CD4-positive, alpha-beta T cell (primary cell): ENCODE measurements at regions not wholly inside any gene's neighbourhood (a gene's known extent, or its start where the extent isn't known, plus 50 kb on each side); places are given as distances from the start of the nearest gene placed in this dataset.

Experiments
- ATAC-seq: fragments of 200-7000 bp; cut with Tn5 transposase; one replicate; pipeline ENCODE4 v1.10.0; 2022; ENCODE audit warnings: mild to moderate bottlenecking; ENCODE audit not compliant: poor library complexity
- CTCF ChIA-PET: fragments of 350-600 bp; sonication (Branson Sonifier 250); formaldehyde crosslinking; loops from one replicate; lab custom pipeline; 2021; ENCODE audit warnings: antibody characterized with exemption, inconsistent platforms; lab: Charles Lee
- POLR2A ChIA-PET: fragments of 350-600 bp; sonication (Branson Sonifier 250); formaldehyde crosslinking; loops from one replicate; lab custom pipeline; 2021; ENCODE audit warnings: antibody characterized with exemption, inconsistent platforms; lab: Charles Lee
- DNase-seq, 14 experiments: peaks; one replicate each; pipeline ENCODE4 v3.0.0-alpha.2; 2013 to 2020; ENCODE audit warnings: mixed read lengths in 2 of 14
- H3K27ac ChIP-seq, 2 donors: one replicate each; pipeline versions ENCODE4 v1.5.1 to v1.7.0; 2013; ENCODE audit warnings: low read length in 2 of 2, low read depth in 1 of 2, mild to moderate bottlenecking in 1 of 2
- H3K27me3 ChIP-seq, 2 experiments: 1 replicate in 1 of 2; 2 replicates in 1 of 2; pipeline versions ENCODE4 v1.6.1 to v1.7.0; 2013; ENCODE audit warnings: low read length in 2 of 2, control low read depth in 1 of 2, mild to moderate bottlenecking in 1 of 2, moderate library complexity in 1 of 2; ENCODE audit not compliant: insufficient read depth in 2 of 2, control insufficient read depth in 1 of 2
- H3K36me3 ChIP-seq: one replicate; pipeline ENCODE4 v1.6.1; 2013; ENCODE audit warnings: low read length, control low read depth; ENCODE audit not compliant: insufficient read depth
- H3K4me1 ChIP-seq: one replicate; pipeline ENCODE4 v1.6.1; 2013; ENCODE audit warnings: low read length, control low read depth; ENCODE audit not compliant: insufficient read depth
- H3K4me3 ChIP-seq: one replicate; pipeline ENCODE4 v1.5.1; 2013; ENCODE audit warnings: mild to moderate bottlenecking, low read length, moderate library complexity
- H3K9me3 ChIP-seq, 2 experiments: 1 replicate in 1 of 2; 2 replicates in 1 of 2; pipeline versions ENCODE4 v1.6.1 to v1.7.0; 2013; ENCODE audit warnings: low read length in 2 of 2, mild to moderate bottlenecking in 2 of 2, control low read depth in 1 of 2, moderate library complexity in 1 of 2; ENCODE audit not compliant: control insufficient read depth in 1 of 2, insufficient read depth in 1 of 2
- H3K27ac Mint-ChIP-seq: one replicate; pipeline ENCODE4 v1.8.0; 2020; ENCODE audit warnings: mixed read lengths
- H3K27me3 Mint-ChIP-seq: one replicate; pipeline ENCODE4 v1.8.0; 2021; ENCODE audit warnings: mixed read lengths
- H3K36me3 Mint-ChIP-seq: one replicate; pipeline ENCODE4 v1.8.0; 2021; ENCODE audit warnings: low read depth, mixed read lengths
- H3K4me1 Mint-ChIP-seq: one replicate; pipeline ENCODE4 v1.8.0; 2021; ENCODE audit warnings: low read depth, mixed read lengths
- H3K4me3 Mint-ChIP-seq: one replicate; pipeline ENCODE4 v1.8.0; 2020; ENCODE audit warnings: mild to moderate bottlenecking, mixed read lengths
- H3K9me3 Mint-ChIP-seq: one replicate; pipeline ENCODE4 v1.8.0; 2020; ENCODE audit warnings: mixed read lengths
- intact Hi-C, 2 experiments: fragments of 100-400 bp; cut with DNase I in 1 of 2; cut with micrococcal nuclease in 1 of 2; formaldehyde crosslinking; loops; one replicate each; pipeline versions ENCODE4 v1.15.1 to v1.9.0; 2023 to 2025; cut with DNase I, micrococcal nuclease
- TF ChIP-seq, protein P1 (sequence below): fragments of 200-600 bp; IDR thresholded peaks from one replicate; pipeline ENCODE4 v1.8.0; 2022; ENCODE audit warnings: antibody characterized with exemption, mild to moderate bottlenecking

DNA sequence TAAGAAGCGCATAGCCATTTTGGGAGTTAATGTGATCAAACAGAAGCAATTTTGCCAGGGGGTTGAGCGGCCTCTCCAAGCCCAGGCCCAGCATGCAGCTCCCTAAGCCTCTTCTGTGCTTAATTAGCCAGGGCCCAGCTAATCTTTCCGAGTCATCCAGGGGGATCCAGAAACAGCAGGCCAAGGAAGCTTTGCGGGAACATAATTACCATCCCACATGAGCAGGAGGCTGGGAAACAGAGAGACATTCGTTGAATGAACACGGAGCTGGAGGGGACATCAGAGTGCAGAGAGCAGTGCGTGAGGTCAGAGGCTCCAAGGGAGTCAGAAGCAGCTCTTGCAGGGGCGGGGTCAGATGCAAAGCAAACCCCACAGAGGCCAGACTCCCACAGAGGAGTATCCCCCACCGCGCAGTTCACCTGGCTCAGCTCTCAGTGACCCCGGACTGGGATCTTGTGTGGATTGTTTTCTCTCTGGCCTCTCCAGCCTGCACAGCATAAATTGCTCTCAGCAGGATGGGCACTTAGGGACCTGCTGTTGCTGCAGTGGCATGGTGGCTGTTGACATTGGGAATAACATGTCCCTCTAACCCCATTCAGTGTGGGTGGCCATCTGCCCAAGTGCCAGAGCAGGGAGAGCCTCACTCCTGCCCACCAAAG is 657.4 kb downstream of the AJAP1 start:
- ATAC-seq (no peak), DNase-seq (no peak)
- Histone ChIP-seq H3K4me3 (no peak overlapping the region), H3K4me1 (no peaks in the 10 kb centered on the region), H3K36me3 (no peaks in the 10 kb centered on the region), H3K27me3 (no peaks in the 10 kb centered on the region), H3K9me3 (peaks cover 0 to 5% of the 10 kb centered on the region in 2 experiments), H3K27ac (no peak overlapping the region)
- intact Hi-C loops, result no loop called here
- Mint-ChIP-seq H3K4me1 (peaks cover 3% of the 10 kb centered on the region), H3K9me3 (no peaks in the 10 kb centered on the region), H3K4me3 (no peak overlapping the region), H3K27ac (no peak overlapping the region), H3K36me3 (no peaks in the 10 kb centered on the region), H3K27me3 (no peaks in the 10 kb centered on the region)
- ChIA-PET CTCF (no interaction called here), POLR2A (no interaction called here)
- TF ChIP-seq, protein P1, sequence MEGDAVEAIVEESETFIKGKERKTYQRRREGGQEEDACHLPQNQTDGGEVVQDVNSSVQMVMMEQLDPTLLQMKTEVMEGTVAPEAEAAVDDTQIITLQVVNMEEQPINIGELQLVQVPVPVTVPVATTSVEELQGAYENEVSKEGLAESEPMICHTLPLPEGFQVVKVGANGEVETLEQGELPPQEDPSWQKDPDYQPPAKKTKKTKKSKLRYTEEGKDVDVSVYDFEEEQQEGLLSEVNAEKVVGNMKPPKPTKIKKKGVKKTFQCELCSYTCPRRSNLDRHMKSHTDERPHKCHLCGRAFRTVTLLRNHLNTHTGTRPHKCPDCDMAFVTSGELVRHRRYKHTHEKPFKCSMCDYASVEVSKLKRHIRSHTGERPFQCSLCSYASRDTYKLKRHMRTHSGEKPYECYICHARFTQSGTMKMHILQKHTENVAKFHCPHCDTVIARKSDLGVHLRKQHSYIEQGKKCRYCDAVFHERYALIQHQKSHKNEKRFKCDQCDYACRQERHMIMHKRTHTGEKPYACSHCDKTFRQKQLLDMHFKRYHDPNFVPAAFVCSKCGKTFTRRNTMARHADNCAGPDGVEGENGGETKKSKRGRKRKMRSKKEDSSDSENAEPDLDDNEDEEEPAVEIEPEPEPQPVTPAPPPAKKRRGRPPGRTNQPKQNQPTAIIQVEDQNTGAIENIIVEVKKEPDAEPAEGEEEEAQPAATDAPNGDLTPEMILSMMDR, result no peak

DNA sequence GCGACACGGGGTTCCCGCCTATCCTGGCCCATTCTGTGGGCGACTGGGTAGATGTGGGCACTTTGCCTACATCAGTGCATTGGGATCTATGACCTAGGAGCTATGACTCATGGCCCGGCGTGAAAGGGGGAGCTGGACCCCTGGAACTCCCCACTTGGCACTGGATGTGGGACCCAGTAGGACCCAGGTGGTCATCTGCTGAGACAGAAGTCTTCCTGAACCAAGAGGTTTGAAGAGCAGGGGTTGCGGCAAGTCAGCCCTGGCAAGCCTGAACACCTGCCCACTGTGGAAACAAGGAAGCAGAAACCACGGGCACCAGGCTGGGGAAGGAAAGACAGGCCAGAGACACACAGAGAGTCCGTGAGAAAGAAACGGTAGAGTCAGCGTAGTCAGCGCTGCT is 656.7 kb downstream of the AJAP1 start:
- H3K4me3 Mint-ChIP-seq, result no peak overlapping the region
- Histone ChIP-seq H3K36me3 (no peaks in the 10 kb centered on the region), H3K4me1 (no peaks in the 10 kb centered on the region), H3K4me3 (no peak overlapping the region), H3K27ac (no peak overlapping the region), H3K9me3 (peaks cover 0 to 5% of the 10 kb centered on the region in 2 experiments), H3K27me3 (no peaks in the 10 kb centered on the region)
- TF ChIP-seq, protein P1, result no peak
- DNase-seq (no peak), ATAC-seq (no peak)
- CTCF ChIA-PET, result no interaction called here
- no peak overlapping the region for H3K27ac Mint-ChIP-seq
- intact Hi-C loops, result no loop called here
- no peaks in the 10 kb centered on the region for H3K27me3 Mint-ChIP-seq
- peaks cover 4% of the 10 kb centered on the region for H3K4me1 Mint-ChIP-seq
- POLR2A ChIA-PET, result no interaction called here
- no peaks in the 10 kb centered on the region for H3K36me3 Mint-ChIP-seq
- no peaks in the 10 kb centered on the region for H3K9me3 Mint-ChIP-seq

DNA sequence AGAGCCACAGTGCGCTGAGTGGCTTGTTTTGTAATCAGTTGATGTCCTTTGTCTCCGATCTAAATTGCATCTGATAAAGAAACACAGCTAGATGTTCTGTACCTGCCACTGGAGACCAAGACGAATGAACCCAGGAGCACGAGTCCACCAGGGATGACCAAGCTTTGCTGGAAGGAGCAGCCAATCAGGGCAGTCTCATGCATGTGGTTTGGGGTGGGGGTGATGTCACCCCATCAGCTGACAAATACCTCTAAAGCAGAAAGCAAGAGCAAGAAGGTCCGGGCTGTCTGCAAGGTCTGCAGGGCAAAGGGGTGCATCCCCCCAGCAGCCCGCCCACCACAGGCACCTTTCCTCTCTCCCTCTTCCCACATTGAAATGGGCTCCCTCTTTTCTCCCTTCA is 653.8 kb downstream of the AJAP1 start:
- Mint-ChIP-seq H3K27me3 (no peaks in the 10 kb centered on the region), H3K27ac (no peak overlapping the region)

More for the DNA sequence above, 653.8 kb downstream of the AJAP1 start:
- H3K4me1 ChIP-seq, result no peaks in the 10 kb centered on the region
- intact Hi-C loops, result no loop called here
- H3K9me3 Mint-ChIP-seq, result no peaks in the 10 kb centered on the region
- ATAC-seq, result no peak
- ChIA-PET CTCF (no interaction called here), POLR2A (no interaction called here)
- no peak for DNase-seq
- no peak overlapping the region for H3K4me3 Mint-ChIP-seq
- H3K27ac ChIP-seq, result no peak overlapping the region
- peaks cover 4% of the 10 kb centered on the region for H3K4me1 Mint-ChIP-seq
- no peaks in the 10 kb centered on the region for H3K36me3 ChIP-seq
- peaks cover 0 to 5% of the 10 kb centered on the region in 2 experiments for H3K9me3 ChIP-seq
- no peaks in the 10 kb centered on the region for H3K27me3 ChIP-seq
- H3K36me3 Mint-ChIP-seq, result no peaks in the 10 kb centered on the region
- no peak overlapping the region for H3K4me3 ChIP-seq
- TF ChIP-seq, protein P1, result no peak
